PFSK-1 (cell line): ENCODE measurements at regions not wholly inside any gene's neighbourhood (a gene's known extent, or its start where the extent isn't known, plus 50 kb on each side); places are given as distances from the start of the nearest gene placed in this dataset.

Source experiments
- FOXP2 ChIP-seq: optimal IDR thresholded peaks from 2 replicates; pipeline ENCODE3; 2011; ENCODE audit warnings: borderline replicate concordance, control low read depth, inconsistent platforms; ENCODE audit not compliant: insufficient read depth; ENCODE audit errors: extremely low read length, extremely low read depth
- POLR2AphosphoS5 ChIP-seq: IDR thresholded peaks from 2 replicates; pipeline ENCODE4 v1.6.1; 2012; ENCODE audit warnings: low read depth, mild to moderate bottlenecking, control low read depth, low read length, moderate library complexity
- REST ChIP-seq, 2 experiments: IDR thresholded peaks; 2 replicates each; pipeline versions ENCODE4 v1.6.1 to v1.8.0; 2011 to 2012; ENCODE audit warnings: low read depth in 2 of 2, low read length in 2 of 2, control low read depth in 1 of 2, inconsistent platforms in 1 of 2, mild to moderate bottlenecking in 1 of 2, moderate library complexity in 1 of 2; ENCODE audit not compliant: insufficient read depth in 1 of 2
- SIN3A ChIP-seq: IDR thresholded peaks from 2 replicates; pipeline ENCODE4 v1.6.1; 2012; ENCODE audit warnings: mild to moderate bottlenecking, low read length, moderate library complexity, borderline replicate concordance; ENCODE audit not compliant: insufficient read depth
- TAF1 ChIP-seq: IDR thresholded peaks from 2 replicates; pipeline ENCODE4 v1.6.1; 2012; ENCODE audit warnings: low read length, control low read depth, borderline replicate concordance; ENCODE audit not compliant: insufficient read depth

GRCh38 chr10:59085711-59086502, 90.5 kb upstream of the PHYHIPL start:
- TF ChIP-seq SIN3A: no peak
- TF ChIP-seq REST (IDR thresholded peaks at IDR 0.05; ENCODE audit: insufficient read depth in 1 of 2, low read depth in 2 of 2, low read length in 2 of 2): no peak
- TF ChIP-seq TAF1: no peak
- no peak for TF ChIP-seq POLR2AphosphoS5
- TF ChIP-seq FOXP2: no peak

GRCh38 chr10:59087486-59087885, 89.0 kb upstream of the PHYHIPL start:
- TF ChIP-seq POLR2AphosphoS5: no peak
- TF ChIP-seq SIN3A: no peak
- TF ChIP-seq FOXP2: no peak
- no peak for TF ChIP-seq TAF1

- TF ChIP-seq TAF1: no peak
- TF ChIP-seq POLR2AphosphoS5: no peak
- TF ChIP-seq FOXP2: no peak
- TF ChIP-seq REST (IDR thresholded peaks at IDR 0.05; ENCODE audit: insufficient read depth in 1 of 2, low read depth in 2 of 2, low read length in 2 of 2): no peak
- TF ChIP-seq SIN3A: no peak
Measured at GRCh38 chr10:59088912-59089573, 87.4 kb upstream of the PHYHIPL start.

GRCh38 chr10:59090817-59091622, 85.4 kb upstream of the PHYHIPL start:
- TF ChIP-seq TAF1: no peak
- TF ChIP-seq SIN3A: no peak
- TF ChIP-seq FOXP2: no peak
- no peak for TF ChIP-seq POLR2AphosphoS5
- TF ChIP-seq REST (IDR thresholded peaks at IDR 0.05; ENCODE audit: insufficient read depth in 1 of 2, low read depth in 2 of 2, low read length in 2 of 2): no peak

DNA sequence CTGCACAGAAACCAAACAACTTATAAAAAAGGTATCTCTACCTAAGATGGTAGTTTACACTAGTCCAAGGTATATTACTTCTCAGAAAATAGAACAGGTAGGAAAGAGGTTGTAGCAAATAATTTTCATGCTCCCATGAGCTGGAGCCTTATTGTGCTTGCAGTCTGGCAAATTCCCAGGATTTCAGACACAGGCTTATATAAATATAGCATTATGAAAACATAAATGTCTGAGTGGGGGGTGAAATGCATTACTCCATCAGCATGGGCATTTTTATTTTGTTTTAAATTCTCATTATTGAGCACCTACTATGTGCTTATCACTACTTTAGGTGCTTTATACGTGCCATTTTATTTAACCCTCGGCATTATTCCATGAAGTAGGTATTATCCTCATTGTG, 83.0 kb upstream of the PHYHIPL start:
- TF ChIP-seq TAF1 (no peak), REST (IDR thresholded peaks at IDR 0.05; ENCODE audit: insufficient read depth in 1 of 2, low read depth in 2 of 2, low read length in 2 of 2) (no peak), SIN3A (no peak), POLR2AphosphoS5 (no peak), FOXP2 (no peak)
